ENCODE measurements at regions not wholly inside any gene's neighbourhood (a gene's known extent, or its start where the extent isn't known, plus 50 kb on each side); places are given as distances from the start of the nearest gene placed in this dataset.
"Not testable (repeated sequence)": the region's sequence is repeated elsewhere in the genome, so short reads cannot be mapped to it uniquely, and the experiment has no call there.

- Histone ChIP-seq H3K27me3 (no peaks in the 10 kb centered on the region), H3K4me1 (no peaks in the 10 kb centered on the region), H3K4me3 (no peak overlapping the region), H3K9me3 (no peaks in the 10 kb centered on the region), H3K27ac (no peak overlapping the region), H3K36me3 (no peaks in the 10 kb centered on the region)
- intact Hi-C loops (cut with DNase I; ENCODE audit: low total_unique reads) = no loop called here
- TF ChIP-seq POLR2A (IDR thresholded peaks at IDR 0.05) = no peak
- TF ChIP-seq CTCF (IDR thresholded peaks at IDR 0.05) = no peak
- DNase-seq = no peak
These were observed 854.2 kb upstream of the ZEB2 start for GRCh38 chr2:145374165-145374564.

GRCh38 chr2:145367334-145367733 is 847.4 kb upstream of the ZEB2 start:
- H3K9me3 ChIP-seq; DNase-seq; H3K4me3 ChIP-seq; H3K27me3 ChIP-seq; H3K27ac ChIP-seq; H3K4me1 ChIP-seq; H3K36me3 ChIP-seq; intact Hi-C loops (cut with DNase I; ENCODE audit: low total_unique reads): not testable (repeated sequence)

- no peak for DNase-seq
- no peaks in the 10 kb centered on the region for H3K9me3 ChIP-seq
- no peak overlapping the region for H3K27ac ChIP-seq
- no peaks in the 10 kb centered on the region for H3K4me1 ChIP-seq
- H3K36me3 ChIP-seq = no peaks in the 10 kb centered on the region
- no peaks in the 10 kb centered on the region for H3K27me3 ChIP-seq
- TF ChIP-seq CTCF (IDR thresholded peaks at IDR 0.05) = no peak
- no peak for TF ChIP-seq POLR2A (IDR thresholded peaks at IDR 0.05)
- no peak overlapping the region for H3K4me3 ChIP-seq
- intact Hi-C loops (cut with DNase I; ENCODE audit: low total_unique reads) = no loop called here
These were observed 846.4 kb upstream of the ZEB2 start for GRCh38 chr2:145366341-145366740.

- H3K36me3 ChIP-seq = no peaks in the 10 kb centered on the region
- H3K27ac ChIP-seq = no peak overlapping the region
- H3K9me3 ChIP-seq = no peaks in the 10 kb centered on the region
- no peak overlapping the region for H3K4me3 ChIP-seq
- no peak for DNase-seq
- H3K4me1 ChIP-seq = no peaks in the 10 kb centered on the region
- intact Hi-C loops (cut with DNase I; ENCODE audit: low total_unique reads) = no loop called here
- no peaks in the 10 kb centered on the region for H3K27me3 ChIP-seq
- TF ChIP-seq CTCF (IDR thresholded peaks at IDR 0.05) (no peak), POLR2A (IDR thresholded peaks at IDR 0.05) (no peak)
These were observed 840.3 kb upstream of the ZEB2 start for GRCh38 chr2:145360129-145360790.

- TF ChIP-seq CTCF (IDR thresholded peaks at IDR 0.05) (no peak), POLR2A (IDR thresholded peaks at IDR 0.05) (no peak)
- intact Hi-C loops (cut with DNase I; ENCODE audit: low total_unique reads) = no loop called here
These were observed 839.6 kb upstream of the ZEB2 start for GRCh38 chr2:145359561-145359960.

GRCh38 chr2:145356056-145356455 is 836.1 kb upstream of the ZEB2 start:
- Histone ChIP-seq H3K27me3 (no peaks in the 10 kb centered on the region), H3K9me3 (no peaks in the 10 kb centered on the region), H3K4me3 (no peak overlapping the region), H3K4me1 (no peaks in the 10 kb centered on the region), H3K27ac (no peak overlapping the region), H3K36me3 (no peaks in the 10 kb centered on the region)
- no peak for DNase-seq
- TF ChIP-seq POLR2A (IDR thresholded peaks at IDR 0.05) (no peak), CTCF (IDR thresholded peaks at IDR 0.05) (no peak)
- intact Hi-C loops (cut with DNase I; ENCODE audit: low total_unique reads) = no loop called here

More at GRCh38 chr2:145359561-145359960, 839.6 kb upstream of the ZEB2 start:
- no peak overlapping the region for H3K4me3 ChIP-seq
- DNase-seq = no peak
- no peaks in the 10 kb centered on the region for H3K36me3 ChIP-seq
- no peak overlapping the region for H3K27ac ChIP-seq
- H3K4me1 ChIP-seq = no peaks in the 10 kb centered on the region
- H3K9me3 ChIP-seq = no peaks in the 10 kb centered on the region
- no peaks in the 10 kb centered on the region for H3K27me3 ChIP-seq

Measured in uterus (tissue), 3 donors.